ENCODE measurements at regions not wholly inside any gene's neighbourhood (a gene's known extent, or its start where the extent isn't known, plus 50 kb on each side); places are given as distances from the start of the nearest gene placed in this dataset.

GRCh38 chr2:157172239-157172638, 85.3 kb upstream of the GALNT5 start:
- no peaks in the 10 kb centered on the region for H3K36me3 ChIP-seq (ENCODE audit: control insufficient read depth, insufficient read depth, low read length)
- ATAC-seq: no peak
- CTCF ChIA-PET: no interaction called here

DNA sequence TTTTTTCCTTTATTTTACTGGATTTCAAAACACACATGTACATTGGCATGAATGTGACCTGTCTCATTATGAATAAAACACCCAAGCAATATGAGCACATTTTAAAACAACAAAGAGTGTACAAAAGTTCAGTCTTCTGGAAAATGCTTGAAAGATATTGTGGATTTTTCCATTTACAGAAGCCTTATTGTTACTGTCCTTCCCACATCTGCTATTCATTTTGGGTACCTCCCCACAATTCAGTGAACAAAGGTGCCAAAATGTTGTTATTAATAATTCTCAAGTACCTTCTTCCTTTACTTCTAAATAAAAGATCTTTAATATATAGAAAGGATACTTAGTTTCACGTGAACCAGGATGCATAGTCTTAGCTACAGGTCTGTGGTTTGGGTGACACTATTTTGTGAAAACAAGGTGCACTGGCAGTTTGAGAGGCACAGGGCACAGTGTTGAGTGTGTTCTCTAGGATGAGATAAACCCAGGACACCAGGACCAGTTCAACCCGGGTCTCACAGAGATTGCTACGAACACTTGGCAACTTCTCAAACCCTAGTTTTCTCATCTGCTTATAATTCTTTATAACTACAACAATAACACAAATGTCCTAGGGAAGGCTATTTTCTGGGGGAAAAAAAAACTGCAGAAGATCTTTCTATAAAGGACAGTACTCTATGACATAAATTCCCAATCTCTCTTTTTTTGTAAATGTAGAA, 84.5 kb upstream of the GALNT5 start:
- no peaks in the 10 kb centered on the region for H3K36me3 ChIP-seq (ENCODE audit: control insufficient read depth, insufficient read depth, low read length)
- intact Hi-C loops (cut with micrococcal nuclease; ENCODE audit: unreplicated experiment) (no loop called here), in situ Hi-C loops (cut with HindIII; ENCODE audit: low pct_unique_long_range_greater_than_20kb, low sequenced_read_pairs) (no loop called here)
- H3K27me3 ChIP-seq (ENCODE audit: control insufficient read depth, insufficient read depth, low read length): no peaks in the 10 kb centered on the region
- POLR2A ChIA-PET: no interaction called here
- CTCF ChIA-PET: no interaction called here
- TF ChIP-seq POLR2AphosphoS5 (IDR thresholded peaks at IDR 0.05; ENCODE audit: low read depth, low read length): no peak
- no peak for TF ChIP-seq TCF7L2 (IDR thresholded peaks at IDR 0.05; ENCODE audit: low read depth, low read length)
- TF ChIP-seq CTCF (IDR thresholded peaks at IDR 0.05): no peak
- no peak for TF ChIP-seq REST (IDR thresholded peaks at IDR 0.05; ENCODE audit: insufficient read depth in 1 of 2, low read depth in 2 of 2, low read length in 1 of 2)
- TF ChIP-seq SIN3A (IDR thresholded peaks at IDR 0.05; ENCODE audit: borderline replicate concordance, insufficient read depth, low read depth, low read length): no peak
- ATAC-seq (no peak), DNase-seq (ENCODE audit: low read depth, low spot score) (no peak)
- no peaks in the 10 kb centered on the region for H3K4me1 ChIP-seq (ENCODE audit: control insufficient read depth, insufficient read depth, low read length)
- no TSS peak for BruUV-seq (replicated peaks)
- H3K4me3 ChIP-seq (ENCODE audit: low read depth in 2 of 2, low read length in 2 of 2): no peak overlapping the region
- H3K27ac ChIP-seq (ENCODE audit: low read length): no peak overlapping the region
- H3K9me3 ChIP-seq (ENCODE audit: control insufficient read depth, insufficient read depth, low read depth, low read length): no peaks in the 10 kb centered on the region

More at GRCh38 chr2:157172239-157172638, 85.3 kb upstream of the GALNT5 start:
- no TSS peak for BruUV-seq (replicated peaks)
- no peak for DNase-seq (ENCODE audit: low read depth, low spot score)
- intact Hi-C loops (cut with micrococcal nuclease; ENCODE audit: unreplicated experiment): no loop called here
- H3K4me1 ChIP-seq (ENCODE audit: control insufficient read depth, insufficient read depth, low read length): no peaks in the 10 kb centered on the region
- POLR2A ChIA-PET: no interaction called here
- no peaks in the 10 kb centered on the region for H3K27me3 ChIP-seq (ENCODE audit: control insufficient read depth, insufficient read depth, low read length)
- no peak overlapping the region for H3K27ac ChIP-seq (ENCODE audit: low read length)
- TF ChIP-seq TCF7L2 (IDR thresholded peaks at IDR 0.05; ENCODE audit: low read depth, low read length) (no peak), SIN3A (IDR thresholded peaks at IDR 0.05; ENCODE audit: borderline replicate concordance, insufficient read depth, low read depth, low read length) (no peak), REST (IDR thresholded peaks at IDR 0.05; ENCODE audit: insufficient read depth in 1 of 2, low read depth in 2 of 2, low read length in 1 of 2) (no peak), POLR2AphosphoS5 (IDR thresholded peaks at IDR 0.05; ENCODE audit: low read depth, low read length) (no peak), CTCF (IDR thresholded peaks at IDR 0.05) (no peak)
- in situ Hi-C loops (cut with HindIII; ENCODE audit: low pct_unique_long_range_greater_than_20kb, low sequenced_read_pairs): no loop called here
- no peak overlapping the region for H3K4me3 ChIP-seq (ENCODE audit: low read depth in 2 of 2, low read length in 2 of 2)
- no peaks in the 10 kb centered on the region for H3K9me3 ChIP-seq (ENCODE audit: control insufficient read depth, insufficient read depth, low read depth, low read length)
